Neural progenitor cell (in vitro differentiated cells): ENCODE measurements at regions not wholly inside any gene's neighbourhood (a gene's known extent, or its start where the extent isn't known, plus 50 kb on each side); places are given as distances from the start of the nearest gene placed in this dataset.

Experiments used
- DNase-seq: peaks from one replicate; pipeline ENCODE4 v3.0.0-alpha.2; 2016; ENCODE audit warnings: low spot score
- H2AFZ ChIP-seq: fragments of 200-600 bp; sonication (generic); replicated peaks from 2 replicates; pipeline ENCODE4 v1.6.1; 2016; ENCODE audit warnings: antibody characterized with exemption
- H3F3A ChIP-seq: fragments of 200-600 bp; sonication (generic); 2 replicates; pipeline ENCODE4 v1.6.1; 2016; ENCODE audit warnings: antibody characterized with exemption, low read depth
- H3K27ac ChIP-seq: fragments of 200-600 bp; sonication (generic); 2 replicates; pipeline ENCODE4 v1.5.1; 2016; ENCODE audit warnings: mild to moderate bottlenecking
- H3K27me3 ChIP-seq: fragments of 200-600 bp; sonication (generic); 2 replicates; pipeline ENCODE4 v1.6.1; 2016; ENCODE audit warnings: mild to moderate bottlenecking, moderate library complexity
- H3K36me3 ChIP-seq: fragments of 200-600 bp; sonication (generic); 2 replicates; pipeline ENCODE4 v1.5.1; 2016
- H3K4me1 ChIP-seq: fragments of 200-600 bp; sonication (generic); 2 replicates; pipeline ENCODE4 v1.6.1; 2016; ENCODE audit warnings: mixed run types
- H3K4me2 ChIP-seq: fragments of 200-600 bp; sonication (generic); 2 replicates; pipeline ENCODE4 v1.6.1; 2016
- H3K4me3 ChIP-seq: fragments of 200-600 bp; sonication (generic); 2 replicates; pipeline ENCODE4 v1.5.1; 2016
- H3K79me2 ChIP-seq: fragments of 200-600 bp; sonication (generic); 2 replicates; pipeline ENCODE4 v1.6.1; 2016; ENCODE audit warnings: low read depth
- H3K9ac ChIP-seq: fragments of 200-600 bp; sonication (generic); 2 replicates; pipeline ENCODE4 v1.6.1; 2016
- H3K9me3 ChIP-seq: fragments of 200-600 bp; sonication (generic); 2 replicates; pipeline ENCODE4 v1.5.1; 2016; ENCODE audit warnings: low read depth
- H4K20me1 ChIP-seq: fragments of 200-600 bp; sonication (generic); 2 replicates; pipeline ENCODE4 v1.6.1; 2016; ENCODE audit warnings: low read depth
- H3K27ac Mint-ChIP-seq: 3 replicates; pipeline ENCODE4 v1.8.0; 2021; ENCODE audit warnings: mixed read lengths
- H3K27me3 Mint-ChIP-seq: 2 replicates; pipeline ENCODE4 v1.8.0; 2022; ENCODE audit warnings: low read depth, mild to moderate bottlenecking, inconsistent platforms, moderate library complexity, mixed read lengths; ENCODE audit not compliant: insufficient read depth
- H3K36me3 Mint-ChIP-seq: 3 replicates; pipeline ENCODE4 v1.8.0; 2021; ENCODE audit warnings: mixed read lengths
- H3K4me1 Mint-ChIP-seq: 3 replicates; pipeline ENCODE4 v1.8.0; 2021; ENCODE audit warnings: mixed read lengths
- H3K4me3 Mint-ChIP-seq: 3 replicates; pipeline ENCODE4 v1.8.0; 2021; ENCODE audit warnings: mild to moderate bottlenecking, moderate library complexity, mixed read lengths
- H3K9me3 Mint-ChIP-seq: 3 replicates; pipeline ENCODE4 v1.8.0; 2020; ENCODE audit warnings: mixed read lengths
- EZH2 ChIP-seq: fragments of 200-600 bp; sonication (generic); IDR thresholded peaks from 2 replicates; pipeline ENCODE4 v1.6.1; 2017; ENCODE audit warnings: antibody characterized with exemption, mild to moderate bottlenecking, moderate library complexity
- EZH2phosphoT487 ChIP-seq: fragments of 200-600 bp; sonication (generic); IDR thresholded peaks from 2 replicates; pipeline ENCODE4 v1.6.1; 2017; ENCODE audit warnings: antibody characterized with exemption
- TF ChIP-seq, protein P1 (sequence below): fragments of 200-600 bp; sonication (generic); IDR thresholded peaks from 2 replicates; pipeline ENCODE4 v1.5.1; 2017; ENCODE audit warnings: antibody characterized with exemption, mild to moderate bottlenecking

DNA sequence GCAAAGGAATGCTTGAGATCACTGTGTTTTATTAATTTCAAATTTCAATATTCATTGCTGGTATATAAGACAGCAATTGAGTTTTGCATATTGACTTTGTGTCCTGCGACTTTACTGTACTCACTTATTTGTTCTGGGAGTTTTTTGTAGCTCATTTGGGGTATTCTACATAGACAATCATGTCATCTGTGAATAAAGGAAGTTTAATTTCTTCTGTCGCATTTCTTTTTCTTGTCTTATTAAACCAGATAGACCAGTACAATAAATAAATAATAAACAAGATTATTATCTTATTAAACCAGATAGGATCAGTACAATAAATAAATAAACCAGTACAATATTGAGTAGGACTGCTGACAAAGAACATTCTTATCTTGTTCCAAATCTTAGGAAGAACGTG is 448.2 kb downstream of the RPS24 start:
- DNase-seq = no peak
- H3K36me3 Mint-ChIP-seq = no peaks in the 10 kb centered on the region
- Histone ChIP-seq H3K9me3 (no peaks in the 10 kb centered on the region), H3K79me2 (no peaks in the 10 kb centered on the region), H3K4me2 (no peak overlapping the region), H4K20me1 (no peaks in the 10 kb centered on the region), H3K27ac (no peak overlapping the region), H3K9ac (no peak overlapping the region), H3F3A (peaks cover 5% of the 10 kb centered on the region), H3K4me3 (no peak overlapping the region), H3K4me1 (peaks cover 7% of the 10 kb centered on the region), H3K27me3 (no peaks in the 10 kb centered on the region), H2AFZ (no peak overlapping the region), H3K36me3 (no peaks in the 10 kb centered on the region)
- TF ChIP-seq, protein P1, sequence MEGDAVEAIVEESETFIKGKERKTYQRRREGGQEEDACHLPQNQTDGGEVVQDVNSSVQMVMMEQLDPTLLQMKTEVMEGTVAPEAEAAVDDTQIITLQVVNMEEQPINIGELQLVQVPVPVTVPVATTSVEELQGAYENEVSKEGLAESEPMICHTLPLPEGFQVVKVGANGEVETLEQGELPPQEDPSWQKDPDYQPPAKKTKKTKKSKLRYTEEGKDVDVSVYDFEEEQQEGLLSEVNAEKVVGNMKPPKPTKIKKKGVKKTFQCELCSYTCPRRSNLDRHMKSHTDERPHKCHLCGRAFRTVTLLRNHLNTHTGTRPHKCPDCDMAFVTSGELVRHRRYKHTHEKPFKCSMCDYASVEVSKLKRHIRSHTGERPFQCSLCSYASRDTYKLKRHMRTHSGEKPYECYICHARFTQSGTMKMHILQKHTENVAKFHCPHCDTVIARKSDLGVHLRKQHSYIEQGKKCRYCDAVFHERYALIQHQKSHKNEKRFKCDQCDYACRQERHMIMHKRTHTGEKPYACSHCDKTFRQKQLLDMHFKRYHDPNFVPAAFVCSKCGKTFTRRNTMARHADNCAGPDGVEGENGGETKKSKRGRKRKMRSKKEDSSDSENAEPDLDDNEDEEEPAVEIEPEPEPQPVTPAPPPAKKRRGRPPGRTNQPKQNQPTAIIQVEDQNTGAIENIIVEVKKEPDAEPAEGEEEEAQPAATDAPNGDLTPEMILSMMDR = no peak
- TF ChIP-seq EZH2 (no peak), EZH2phosphoT487 (no peak)
- H3K9me3 Mint-ChIP-seq = no peaks in the 10 kb centered on the region
- H3K27ac Mint-ChIP-seq = no peak overlapping the region
- peaks cover 3% of the 10 kb centered on the region for H3K27me3 Mint-ChIP-seq
- H3K4me1 Mint-ChIP-seq = peaks cover 9% of the 10 kb centered on the region
- H3K4me3 Mint-ChIP-seq = no peak overlapping the region

DNA sequence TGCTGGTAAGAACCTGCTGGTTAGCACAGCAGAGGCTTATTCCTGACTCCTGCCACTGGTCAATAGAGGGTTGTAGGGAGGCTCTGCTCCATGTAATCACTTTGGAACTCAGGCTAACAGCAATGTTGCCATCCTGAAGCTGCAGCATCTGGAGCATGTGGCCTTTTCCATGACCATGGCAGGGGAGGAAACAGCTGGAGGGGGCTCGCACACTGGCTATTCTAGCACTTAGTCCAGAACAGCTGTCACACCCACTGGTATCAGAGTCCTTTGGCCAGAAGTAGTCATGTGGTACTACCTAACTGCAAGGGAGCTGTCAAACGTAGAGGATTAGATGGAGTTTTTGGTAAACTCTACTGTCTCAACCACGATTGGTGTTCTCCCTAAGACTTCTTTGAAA is 450.0 kb downstream of the RPS24 start:
- TF ChIP-seq, protein P1 = no peak
- TF ChIP-seq EZH2phosphoT487 (no peak), EZH2 (no peak)
- H3K27ac ChIP-seq = no peak overlapping the region
- peaks cover 3% of the 10 kb centered on the region for H3K4me1 Mint-ChIP-seq
- H3K4me3 Mint-ChIP-seq = no peak overlapping the region
- H3K79me2 ChIP-seq = no peaks in the 10 kb centered on the region
- no peaks in the 10 kb centered on the region for H4K20me1 ChIP-seq
- no peaks in the 10 kb centered on the region for H3K36me3 Mint-ChIP-seq
- peaks cover 5% of the 10 kb centered on the region for H3F3A ChIP-seq
- H3K9ac ChIP-seq = no peak overlapping the region
- peaks cover 3% of the 10 kb centered on the region for H3K9me3 Mint-ChIP-seq
- no peaks in the 10 kb centered on the region for H3K36me3 ChIP-seq
- no peaks in the 10 kb centered on the region for H3K9me3 ChIP-seq
- no peak overlapping the region for H3K27ac Mint-ChIP-seq
- H3K4me3 ChIP-seq = no peak overlapping the region
- H3K4me1 ChIP-seq = peaks cover 7% of the 10 kb centered on the region
- no peak overlapping the region for H3K4me2 ChIP-seq
- no peak for DNase-seq
- no peaks in the 10 kb centered on the region for H3K27me3 ChIP-seq
- H3K27me3 Mint-ChIP-seq = no peaks in the 10 kb centered on the region
- H2AFZ ChIP-seq = no peak overlapping the region

DNA sequence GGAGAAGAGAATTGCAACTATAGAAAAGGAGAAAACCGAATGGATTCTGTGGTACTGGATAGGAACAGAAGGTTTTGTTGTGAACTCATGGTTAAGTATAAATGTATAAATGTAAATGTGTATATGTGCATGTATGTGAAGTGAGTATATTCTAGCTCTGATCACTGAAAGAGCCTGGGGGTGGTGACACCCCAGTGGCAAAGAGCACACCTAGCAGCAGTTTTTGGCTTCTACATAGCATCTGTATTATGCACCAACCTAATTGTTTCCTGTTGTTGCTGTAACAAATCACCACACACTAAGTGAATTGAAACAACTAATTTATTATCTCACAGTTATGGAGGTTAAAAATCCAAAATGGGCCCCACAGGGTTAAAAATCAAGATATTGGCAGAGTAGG is 455.4 kb downstream of the RPS24 start:
- no peaks in the 10 kb centered on the region for H4K20me1 ChIP-seq
- no peak overlapping the region for H2AFZ ChIP-seq
- H3K9me3 ChIP-seq = no peaks in the 10 kb centered on the region
- no peak overlapping the region for H3K4me2 ChIP-seq
- H3K27me3 Mint-ChIP-seq = no peaks in the 10 kb centered on the region
- H3K27me3 ChIP-seq = no peaks in the 10 kb centered on the region
- peaks cover 47% of the 10 kb centered on the region for H3K9me3 Mint-ChIP-seq
- no peak overlapping the region for H3K27ac ChIP-seq
- H3K9ac ChIP-seq = no peak overlapping the region
- TF ChIP-seq, protein P1 = no peak
- TF ChIP-seq EZH2phosphoT487 (no peak), EZH2 (no peak)
- no peaks in the 10 kb centered on the region for H3K79me2 ChIP-seq
- DNase-seq = no peak
- no peaks in the 10 kb centered on the region for H3K36me3 Mint-ChIP-seq
- H3K27ac Mint-ChIP-seq = no peak overlapping the region
- H3F3A ChIP-seq = no peaks in the 10 kb centered on the region
- no peaks in the 10 kb centered on the region for H3K36me3 ChIP-seq
- no peaks in the 10 kb centered on the region for H3K4me1 Mint-ChIP-seq
- H3K4me1 ChIP-seq = no peaks in the 10 kb centered on the region
- H3K4me3 Mint-ChIP-seq = no peak overlapping the region
- H3K4me3 ChIP-seq = no peak overlapping the region
